ENCODE measurements at regions not wholly inside any gene's neighbourhood (a gene's known extent, or its start where the extent isn't known, plus 50 kb on each side); places are given as distances from the start of the nearest gene placed in this dataset.

DNA sequence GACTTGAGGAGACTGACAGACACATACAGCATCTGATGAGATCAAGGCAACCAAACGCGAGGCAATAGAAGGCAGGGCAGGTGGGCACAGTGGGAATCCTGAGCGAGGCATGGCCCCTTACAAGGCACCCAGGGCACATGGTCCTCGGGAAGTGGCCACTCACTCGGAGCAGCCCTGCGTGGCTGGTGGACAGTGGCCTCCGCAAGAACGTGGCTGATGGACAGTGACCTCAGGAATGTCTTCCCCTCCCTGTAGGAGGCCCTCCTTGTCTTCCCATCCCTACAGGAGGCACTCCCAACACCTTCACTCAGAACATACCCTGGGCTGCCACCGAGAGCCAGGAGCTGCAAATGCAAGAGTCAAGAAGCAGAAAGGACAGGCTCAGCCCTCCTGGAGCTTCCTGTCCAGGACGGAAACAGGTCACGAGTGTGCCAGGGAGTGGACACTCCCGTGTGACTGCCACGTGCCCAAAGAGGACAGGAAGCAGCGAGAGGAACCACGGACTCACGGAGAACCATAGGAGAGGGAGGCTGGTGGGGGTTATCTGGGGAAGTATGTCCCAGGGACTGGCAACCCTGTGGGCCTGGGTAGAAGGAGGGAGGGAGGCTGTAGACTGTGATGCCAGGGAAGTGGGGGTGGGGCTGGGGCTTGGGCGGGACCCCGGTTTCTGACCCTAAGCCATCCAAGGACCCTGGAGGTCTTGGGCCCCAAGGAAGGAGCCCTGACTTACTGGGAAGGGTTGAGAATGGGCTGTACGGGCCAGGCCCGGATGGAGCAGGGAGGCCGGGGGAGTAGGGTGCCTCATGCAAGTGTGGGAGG lies 321.9 kb upstream of the IRX4 start:
- Histone ChIP-seq H3K4me3 (ENCODE audit: low read length in 2 of 2) (no peak overlapping the region), H3K27me3 (ENCODE audit: control insufficient read depth in 2 of 2, insufficient read depth in 2 of 2, low read length in 2 of 2) (no peaks in the 10 kb centered on the region), H3K9me3 (ENCODE audit: control insufficient read depth in 2 of 2, low read length in 2 of 2) (no peaks in the 10 kb centered on the region), H3K36me3 (ENCODE audit: control insufficient read depth in 2 of 2, insufficient read depth in 2 of 2, low read length in 2 of 2) (no peaks in the 10 kb centered on the region), H3K9ac (ENCODE audit: low read depth in 1 of 2, low read length in 2 of 2) (no peak overlapping the region), H3K27ac (ENCODE audit: low read depth in 2 of 2, low read length in 2 of 2) (no peak overlapping the region), H3K4me1 (ENCODE audit: control insufficient read depth in 2 of 2, insufficient read depth in 2 of 2, low read length in 2 of 2) (no peaks in the 10 kb centered on the region)

DNA sequence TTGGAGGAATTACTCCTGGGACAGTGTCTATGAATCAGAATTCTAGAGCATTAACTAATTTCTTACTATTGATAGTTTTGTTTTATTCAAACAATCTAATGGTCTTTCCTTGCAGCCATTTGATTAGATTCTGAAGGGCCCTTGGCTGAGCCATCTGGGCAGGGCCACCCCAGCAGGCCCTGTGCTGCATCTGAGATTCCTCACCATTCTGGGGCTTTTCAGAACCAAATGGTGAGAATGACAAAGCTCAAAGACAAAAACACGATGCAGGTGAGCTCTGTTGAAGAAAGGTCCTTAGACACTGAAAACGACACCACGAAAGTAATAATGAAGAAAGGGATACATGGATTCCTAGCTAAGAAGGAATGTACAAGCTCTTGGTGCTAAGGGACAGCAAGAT lies 321.0 kb upstream of the IRX4 start:
- H3K36me3 ChIP-seq (ENCODE audit: control insufficient read depth in 2 of 2, insufficient read depth in 2 of 2, low read length in 2 of 2), result no peaks in the 10 kb centered on the region
- H3K27ac ChIP-seq (ENCODE audit: low read depth in 2 of 2, low read length in 2 of 2), result no peak overlapping the region
- H3K4me1 ChIP-seq (ENCODE audit: control insufficient read depth in 2 of 2, insufficient read depth in 2 of 2, low read length in 2 of 2), result no peaks in the 10 kb centered on the region
- no peak overlapping the region for H3K4me3 ChIP-seq (ENCODE audit: low read length in 2 of 2)
- H3K9me3 ChIP-seq (ENCODE audit: control insufficient read depth in 2 of 2, low read length in 2 of 2), result no peaks in the 10 kb centered on the region
- H3K27me3 ChIP-seq (ENCODE audit: control insufficient read depth in 2 of 2, insufficient read depth in 2 of 2, low read length in 2 of 2), result no peaks in the 10 kb centered on the region
- H3K9ac ChIP-seq (ENCODE audit: low read depth in 1 of 2, low read length in 2 of 2), result no peak overlapping the region

DNA sequence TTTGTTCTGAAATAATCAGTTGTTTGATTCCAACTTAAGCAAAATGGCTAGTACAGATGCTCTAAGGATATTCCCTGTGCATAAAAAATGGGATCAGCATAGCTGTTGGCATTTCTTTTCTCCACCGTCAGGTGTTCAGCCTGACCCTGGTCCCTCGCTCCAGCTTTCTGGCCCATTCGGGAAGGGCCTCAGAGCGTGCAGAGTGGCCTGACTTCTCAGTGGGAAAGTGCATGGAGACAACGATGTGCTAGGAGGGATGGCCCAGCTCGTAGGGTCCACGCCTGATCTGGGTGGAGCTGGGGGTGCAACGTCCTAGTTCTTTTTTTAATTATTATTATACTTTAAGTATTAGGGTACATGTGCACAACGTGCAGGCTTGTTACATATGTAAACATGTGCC lies 319.1 kb upstream of the IRX4 start:
- no peaks in the 10 kb centered on the region for H3K36me3 ChIP-seq (ENCODE audit: control insufficient read depth in 2 of 2, insufficient read depth in 2 of 2, low read length in 2 of 2)
- no peaks in the 10 kb centered on the region for H3K9me3 ChIP-seq (ENCODE audit: control insufficient read depth in 2 of 2, low read length in 2 of 2)
- H3K4me1 ChIP-seq (ENCODE audit: control insufficient read depth in 2 of 2, insufficient read depth in 2 of 2, low read length in 2 of 2), result no peaks in the 10 kb centered on the region
- H3K9ac ChIP-seq (ENCODE audit: low read depth in 1 of 2, low read length in 2 of 2), result no peak overlapping the region
- no peak overlapping the region for H3K27ac ChIP-seq (ENCODE audit: low read depth in 2 of 2, low read length in 2 of 2)
- H3K4me3 ChIP-seq (ENCODE audit: low read length in 2 of 2), result no peak overlapping the region
- H3K27me3 ChIP-seq (ENCODE audit: control insufficient read depth in 2 of 2, insufficient read depth in 2 of 2, low read length in 2 of 2), result no peaks in the 10 kb centered on the region

DNA sequence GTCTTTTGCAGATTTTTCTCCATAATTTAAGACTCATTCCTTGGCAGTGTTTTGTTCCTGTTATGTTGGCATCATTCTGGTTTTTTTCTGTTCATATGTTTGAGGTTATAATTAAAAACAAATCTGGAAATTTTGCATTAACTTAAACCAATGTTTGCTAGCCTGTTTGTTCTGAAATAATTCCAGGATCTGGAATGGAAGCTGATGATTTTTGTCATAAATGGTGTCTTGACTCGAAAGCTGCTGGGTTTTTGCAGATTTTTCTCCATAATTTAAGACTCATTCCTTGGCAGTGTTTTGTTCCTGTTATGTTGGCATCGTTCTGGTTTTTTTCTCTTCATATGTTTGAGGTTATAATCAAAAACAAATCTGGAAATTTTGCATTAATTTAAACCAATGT lies 318.7 kb upstream of the IRX4 start:
- Histone ChIP-seq H3K4me1 (ENCODE audit: control insufficient read depth in 2 of 2, insufficient read depth in 2 of 2, low read length in 2 of 2) (no peaks in the 10 kb centered on the region), H3K4me3 (ENCODE audit: low read length in 2 of 2) (no peak overlapping the region), H3K9ac (ENCODE audit: low read depth in 1 of 2, low read length in 2 of 2) (no peak overlapping the region), H3K9me3 (ENCODE audit: control insufficient read depth in 2 of 2, low read length in 2 of 2) (no peaks in the 10 kb centered on the region), H3K27ac (ENCODE audit: low read depth in 2 of 2, low read length in 2 of 2) (no peak overlapping the region), H3K36me3 (ENCODE audit: control insufficient read depth in 2 of 2, insufficient read depth in 2 of 2, low read length in 2 of 2) (no peaks in the 10 kb centered on the region), H3K27me3 (ENCODE audit: control insufficient read depth in 2 of 2, insufficient read depth in 2 of 2, low read length in 2 of 2) (no peaks in the 10 kb centered on the region)

DNA sequence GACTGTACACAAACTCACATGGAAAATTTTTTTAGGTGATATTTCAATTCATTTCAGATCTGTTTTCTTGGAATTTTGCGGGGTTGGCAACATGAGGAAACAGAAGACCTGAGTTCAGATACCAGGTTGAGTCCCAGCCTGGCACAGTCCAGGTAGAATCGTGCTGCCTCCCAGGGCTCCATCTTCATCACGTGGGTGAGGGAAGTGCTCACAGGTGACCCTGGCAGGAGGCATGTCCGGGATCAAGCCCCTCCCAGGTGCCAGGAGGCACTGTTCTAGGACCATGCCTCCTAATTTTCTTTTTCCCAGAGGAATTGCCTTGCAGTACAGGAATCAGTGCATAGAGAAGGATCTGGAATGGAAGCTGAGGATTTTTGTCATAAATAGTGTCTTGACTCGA lies 318.3 kb upstream of the IRX4 start:
- no peaks in the 10 kb centered on the region for H3K4me1 ChIP-seq (ENCODE audit: control insufficient read depth in 2 of 2, insufficient read depth in 2 of 2, low read length in 2 of 2)
- H3K36me3 ChIP-seq (ENCODE audit: control insufficient read depth in 2 of 2, insufficient read depth in 2 of 2, low read length in 2 of 2), result no peaks in the 10 kb centered on the region
- no peak overlapping the region for H3K9ac ChIP-seq (ENCODE audit: low read depth in 1 of 2, low read length in 2 of 2)
- no peak overlapping the region for H3K27ac ChIP-seq (ENCODE audit: low read depth in 2 of 2, low read length in 2 of 2)
- H3K27me3 ChIP-seq (ENCODE audit: control insufficient read depth in 2 of 2, insufficient read depth in 2 of 2, low read length in 2 of 2), result no peaks in the 10 kb centered on the region
- H3K4me3 ChIP-seq (ENCODE audit: low read length in 2 of 2), result no peak overlapping the region
- H3K9me3 ChIP-seq (ENCODE audit: control insufficient read depth in 2 of 2, low read length in 2 of 2), result no peaks in the 10 kb centered on the region

DNA sequence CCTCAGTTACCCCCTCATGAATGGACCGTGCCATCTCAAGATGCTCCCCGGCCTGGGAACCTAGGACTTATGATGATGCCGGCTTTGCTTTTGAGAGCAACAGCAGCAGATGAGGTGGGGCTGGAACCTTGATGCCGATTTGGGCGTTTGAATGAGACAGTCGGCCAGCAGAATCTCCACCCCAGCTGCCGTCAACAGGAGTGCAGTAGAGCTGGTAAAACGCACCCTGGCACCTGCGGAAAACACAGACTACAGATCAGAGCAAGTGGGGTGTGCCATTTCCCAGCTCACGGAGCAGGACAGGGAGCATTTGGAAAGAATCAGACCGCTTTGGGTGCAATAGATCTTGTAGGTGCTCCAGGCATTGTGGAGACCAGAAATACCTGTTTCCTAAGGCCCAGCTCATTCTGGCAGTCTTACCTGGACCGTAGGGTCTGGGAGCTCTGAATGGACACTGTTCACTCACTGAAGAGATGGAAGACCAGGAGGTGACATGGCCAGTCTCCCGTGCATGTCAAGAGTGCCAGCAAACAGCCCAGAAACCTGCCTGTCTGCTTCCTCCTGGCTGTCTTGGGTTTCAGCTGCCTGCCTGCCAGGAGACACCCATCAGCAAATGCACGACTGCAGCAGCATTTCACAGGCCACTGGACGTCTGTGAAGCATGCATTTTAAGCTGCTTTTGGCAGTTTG lies 317.7 kb upstream of the IRX4 start:
- H3K36me3 ChIP-seq (ENCODE audit: control insufficient read depth in 2 of 2, insufficient read depth in 2 of 2, low read length in 2 of 2), result no peaks in the 10 kb centered on the region
- no peak overlapping the region for H3K9ac ChIP-seq (ENCODE audit: low read depth in 1 of 2, low read length in 2 of 2)
- no peaks in the 10 kb centered on the region for H3K27me3 ChIP-seq (ENCODE audit: control insufficient read depth in 2 of 2, insufficient read depth in 2 of 2, low read length in 2 of 2)
- no peak overlapping the region for H3K4me3 ChIP-seq (ENCODE audit: low read length in 2 of 2)
- H3K27ac ChIP-seq (ENCODE audit: low read depth in 2 of 2, low read length in 2 of 2), result no peak overlapping the region
- H3K9me3 ChIP-seq (ENCODE audit: control insufficient read depth in 2 of 2, low read length in 2 of 2), result no peaks in the 10 kb centered on the region
- no peaks in the 10 kb centered on the region for H3K4me1 ChIP-seq (ENCODE audit: control insufficient read depth in 2 of 2, insufficient read depth in 2 of 2, low read length in 2 of 2)

DNA sequence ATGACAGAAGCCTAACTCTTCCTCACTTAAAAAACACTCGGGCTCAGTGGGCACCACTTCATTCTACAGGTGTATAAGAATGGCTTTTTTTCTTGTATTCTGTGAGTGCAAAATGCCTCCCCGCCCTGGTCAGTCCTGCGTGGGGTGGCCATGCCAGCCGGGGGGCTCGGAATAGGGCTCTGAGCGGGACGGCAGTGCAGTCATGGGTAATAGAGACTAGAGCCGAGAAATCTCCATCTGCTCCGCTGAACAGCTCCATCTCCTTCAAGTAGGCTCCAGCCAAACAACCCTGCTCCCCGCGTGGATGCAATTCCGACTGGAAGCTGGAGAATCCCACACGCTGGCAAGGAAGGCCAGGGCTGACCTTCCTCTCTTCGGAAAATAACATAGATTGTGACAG lies 317.0 kb upstream of the IRX4 start:
- peaks cover 0 to 2% of the 10 kb centered on the region in 2 donors for H3K9me3 ChIP-seq (ENCODE audit: control insufficient read depth in 2 of 2, low read length in 2 of 2)
- no peaks in the 10 kb centered on the region for H3K4me1 ChIP-seq (ENCODE audit: control insufficient read depth in 2 of 2, insufficient read depth in 2 of 2, low read length in 2 of 2)
- no peaks in the 10 kb centered on the region for H3K27me3 ChIP-seq (ENCODE audit: control insufficient read depth in 2 of 2, insufficient read depth in 2 of 2, low read length in 2 of 2)
- H3K4me3 ChIP-seq (ENCODE audit: low read length in 2 of 2), result no peak overlapping the region
- H3K9ac ChIP-seq (ENCODE audit: low read depth in 1 of 2, low read length in 2 of 2), result no peak overlapping the region
- no peaks in the 10 kb centered on the region for H3K36me3 ChIP-seq (ENCODE audit: control insufficient read depth in 2 of 2, insufficient read depth in 2 of 2, low read length in 2 of 2)
- H3K27ac ChIP-seq (ENCODE audit: low read depth in 2 of 2, low read length in 2 of 2), result no peak overlapping the region

DNA sequence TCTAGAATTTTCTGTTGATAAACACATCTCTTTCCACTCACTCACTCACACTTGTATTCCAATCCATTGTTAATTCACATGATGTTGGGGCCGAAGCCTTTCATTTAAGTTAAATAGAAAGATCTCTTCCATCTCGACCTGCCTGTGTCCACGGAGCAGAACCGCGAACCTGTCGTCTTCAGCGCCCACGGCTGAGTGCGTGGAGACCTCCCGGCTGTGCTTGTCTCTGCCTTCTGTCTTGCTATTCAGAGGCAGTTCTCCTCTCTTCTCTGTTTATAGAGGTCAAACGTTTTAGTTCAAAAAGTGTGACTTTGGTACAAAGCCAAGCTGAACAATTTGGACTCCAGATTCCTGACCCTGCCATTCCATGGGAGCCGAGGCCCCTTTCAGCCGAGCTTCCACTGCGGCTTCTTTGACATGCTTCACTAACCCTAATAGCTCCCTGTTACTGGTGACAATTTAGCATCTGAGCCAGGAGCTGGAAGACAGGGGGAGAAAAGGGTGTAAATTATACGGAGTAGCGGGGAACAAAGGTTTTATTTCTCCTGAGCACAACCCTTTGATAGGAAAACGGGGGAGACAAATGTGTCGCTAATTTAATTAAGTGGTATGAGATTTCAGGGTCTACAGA lies 314.4 kb upstream of the IRX4 start:
- H3K4me1 ChIP-seq (ENCODE audit: control insufficient read depth in 2 of 2, insufficient read depth in 2 of 2, low read length in 2 of 2), result no peaks in the 10 kb centered on the region
- no peak overlapping the region for H3K9ac ChIP-seq (ENCODE audit: low read depth in 1 of 2, low read length in 2 of 2)
- no peaks in the 10 kb centered on the region for H3K36me3 ChIP-seq (ENCODE audit: control insufficient read depth in 2 of 2, insufficient read depth in 2 of 2, low read length in 2 of 2)
- peaks cover 0 to 2% of the 10 kb centered on the region in 2 donors for H3K9me3 ChIP-seq (ENCODE audit: control insufficient read depth in 2 of 2, low read length in 2 of 2)
- H3K27me3 ChIP-seq (ENCODE audit: control insufficient read depth in 2 of 2, insufficient read depth in 2 of 2, low read length in 2 of 2), result no peaks in the 10 kb centered on the region
- H3K27ac ChIP-seq (ENCODE audit: low read depth in 2 of 2, low read length in 2 of 2), result no peak overlapping the region
- H3K4me3 ChIP-seq (ENCODE audit: low read length in 2 of 2), result no peak overlapping the region

DNA sequence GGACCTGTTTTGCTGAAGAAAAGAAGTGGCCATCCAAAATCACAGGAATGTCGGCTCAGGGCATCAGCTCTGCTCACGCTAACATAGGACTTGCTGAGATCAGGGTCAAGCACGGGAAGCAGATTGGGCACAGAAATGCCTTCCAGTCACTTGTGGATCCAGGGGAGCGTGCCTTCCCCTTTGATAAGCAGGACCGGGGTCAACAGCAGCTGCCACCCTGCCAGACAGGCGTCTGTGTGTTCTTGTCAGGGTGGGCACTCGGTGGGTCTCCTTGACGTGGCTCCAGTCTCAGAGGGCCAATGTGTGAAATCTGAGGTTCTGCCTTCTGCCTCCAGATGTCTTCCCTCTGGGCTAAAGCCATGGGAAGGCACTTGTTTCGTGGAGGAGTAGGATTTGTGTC lies 313.7 kb upstream of the IRX4 start:
- no peaks in the 10 kb centered on the region for H3K4me1 ChIP-seq (ENCODE audit: control insufficient read depth in 2 of 2, insufficient read depth in 2 of 2, low read length in 2 of 2)
- H3K9ac ChIP-seq (ENCODE audit: low read depth in 1 of 2, low read length in 2 of 2), result no peak overlapping the region
- peaks cover 0 to 2% of the 10 kb centered on the region in 2 donors for H3K9me3 ChIP-seq (ENCODE audit: control insufficient read depth in 2 of 2, low read length in 2 of 2)
- no peaks in the 10 kb centered on the region for H3K36me3 ChIP-seq (ENCODE audit: control insufficient read depth in 2 of 2, insufficient read depth in 2 of 2, low read length in 2 of 2)
- H3K27me3 ChIP-seq (ENCODE audit: control insufficient read depth in 2 of 2, insufficient read depth in 2 of 2, low read length in 2 of 2), result no peaks in the 10 kb centered on the region
- H3K27ac ChIP-seq (ENCODE audit: low read depth in 2 of 2, low read length in 2 of 2), result no peak overlapping the region
- H3K4me3 ChIP-seq (ENCODE audit: low read length in 2 of 2), result no peak overlapping the region

DNA sequence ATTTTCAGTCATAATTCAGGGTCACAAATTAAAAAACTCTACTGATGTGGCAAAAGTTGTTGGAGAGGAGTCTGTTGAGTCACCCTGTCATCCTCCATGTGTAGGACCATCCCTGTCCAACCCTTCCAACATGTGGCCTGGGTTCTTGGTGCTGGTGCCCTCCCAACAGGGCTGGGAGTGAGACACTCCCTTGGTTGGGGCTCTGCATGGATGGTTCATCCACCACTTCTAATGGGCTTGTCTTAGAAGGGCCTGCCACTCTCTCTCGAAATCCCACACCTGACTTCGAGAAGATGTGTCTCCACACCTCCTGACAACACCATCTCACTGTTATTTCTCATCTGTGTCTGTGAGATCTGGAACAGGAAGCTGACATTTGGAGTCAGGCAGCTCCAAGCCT lies 312.2 kb upstream of the IRX4 start:
- Histone ChIP-seq H3K36me3 (ENCODE audit: control insufficient read depth in 2 of 2, insufficient read depth in 2 of 2, low read length in 2 of 2) (no peaks in the 10 kb centered on the region), H3K9ac (ENCODE audit: low read depth in 1 of 2, low read length in 2 of 2) (no peak overlapping the region), H3K4me3 (ENCODE audit: low read length in 2 of 2) (no peak overlapping the region), H3K4me1 (ENCODE audit: control insufficient read depth in 2 of 2, insufficient read depth in 2 of 2, low read length in 2 of 2) (no peaks in the 10 kb centered on the region), H3K9me3 (ENCODE audit: control insufficient read depth in 2 of 2, low read length in 2 of 2) (peaks cover 0 to 2% of the 10 kb centered on the region in 2 donors), H3K27ac (ENCODE audit: low read depth in 2 of 2, low read length in 2 of 2) (no peak overlapping the region), H3K27me3 (ENCODE audit: control insufficient read depth in 2 of 2, insufficient read depth in 2 of 2, low read length in 2 of 2) (no peaks in the 10 kb centered on the region)

All from mucosa of rectum (tissue), 2 donors.